Thymus (tissue), 11 donors: ENCODE measurements at regions not wholly inside any gene's neighbourhood (a gene's known extent, or its start where the extent isn't known, plus 50 kb on each side); places are given as distances from the start of the nearest gene placed in this dataset.

Experiments
- DNase-seq, 9 donors: peaks; one replicate each; pipeline ENCODE4 v3.0.0-alpha.2; 2013; ENCODE audit warnings: low spot score in 9 of 9, low read depth in 6 of 9, missing footprints in 1 of 9
- H3K27ac ChIP-seq, 2 donors: one replicate each; pipeline ENCODE4 v1.5.1; 2013; ENCODE audit warnings: control low read depth in 1 of 2, low read depth in 1 of 2, low read length in 1 of 2, mild to moderate bottlenecking in 1 of 2, moderate library complexity in 1 of 2
- H3K27me3 ChIP-seq, 2 donors: one replicate each; pipeline ENCODE4 v1.5.1; 2013; ENCODE audit warnings: low read length in 1 of 2; ENCODE audit not compliant: control insufficient read depth in 2 of 2, insufficient read depth in 1 of 2
- H3K36me3 ChIP-seq, 2 donors: one replicate each; pipeline ENCODE4 v1.5.1; 2013; ENCODE audit warnings: low read length in 1 of 2, mild to moderate bottlenecking in 1 of 2, moderate library complexity in 1 of 2; ENCODE audit not compliant: control insufficient read depth in 2 of 2, insufficient read depth in 2 of 2
- H3K4me1 ChIP-seq, 2 donors: one replicate each; pipeline ENCODE4 v1.5.1; 2013; ENCODE audit warnings: low read length in 2 of 2; ENCODE audit not compliant: control insufficient read depth in 2 of 2, insufficient read depth in 2 of 2
- H3K4me3 ChIP-seq, 2 donors: one replicate each; pipeline ENCODE4 v1.5.1; 2013; ENCODE audit warnings: low read length in 2 of 2, control low read depth in 1 of 2, mild to moderate bottlenecking in 1 of 2
- H3K9me3 ChIP-seq, 2 donors: one replicate each; pipeline ENCODE4 v1.5.1; 2013; ENCODE audit warnings: low read length in 1 of 2, mild to moderate bottlenecking in 1 of 2; ENCODE audit not compliant: control insufficient read depth in 2 of 2, insufficient read depth in 1 of 2
- WGBS: extraction: QIAGEN DNeasy Blood & Tissue Kit; methylation state at CpG from one replicate; pipeline ENCODE4 v1.1.7; 2013; 5-methylcytosine and 5-hydroxymethylcytosine counted together
- donor health status: healthy.

DNA sequence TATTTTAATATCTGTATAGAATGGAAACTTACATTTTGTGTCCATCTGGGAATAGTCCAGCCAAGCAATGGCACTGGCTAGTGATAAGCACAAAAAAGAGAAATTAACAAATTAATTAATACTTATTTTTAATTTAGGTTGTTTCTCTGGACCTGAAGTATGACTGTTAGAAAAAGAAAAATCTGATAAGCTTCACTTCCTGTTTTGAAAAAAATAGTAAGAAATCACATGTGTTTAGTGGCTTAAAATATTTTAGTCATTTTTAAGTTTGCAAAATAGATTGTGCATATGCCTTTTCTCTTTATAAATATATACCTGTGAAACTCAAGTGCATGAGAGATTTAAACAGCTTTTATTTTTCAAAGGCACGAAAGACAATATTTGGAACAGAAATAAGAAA is 50.1 kb upstream of the CREB5 start:
- no peak overlapping the region for H3K27ac ChIP-seq
- 78% methylated on average over 1 of the region's 1 CpG for WGBS
- H3K4me3 ChIP-seq, result no peak overlapping the region
- no peaks in the 10 kb centered on the region for H3K36me3 ChIP-seq
- H3K9me3 ChIP-seq, result peaks cover 0 to 3% of the 10 kb centered on the region in 2 donors
- peak in 1 of 9 donors; percentile 15 for DNase-seq
- no peaks in the 10 kb centered on the region for H3K4me1 ChIP-seq
- H3K27me3 ChIP-seq, result no peaks in the 10 kb centered on the region
